Muscle layer of colon (tissue), 2 donors: ENCODE measurements at regions not wholly inside any gene's neighbourhood (a gene's known extent, or its start where the extent isn't known, plus 50 kb on each side); places are given as distances from the start of the nearest gene placed in this dataset.
"Not testable (repeated sequence)": the region's sequence is repeated elsewhere in the genome, so short reads cannot be mapped to it uniquely, and the experiment has no call there.

Experiments
- H3K27ac ChIP-seq: one replicate; pipeline ENCODE4 v1.7.0; 2013; ENCODE audit warnings: low read depth, mild to moderate bottlenecking, low read length, moderate library complexity
- H3K27me3 ChIP-seq, 2 donors: one replicate each; pipeline ENCODE4 v1.7.0; 2013; ENCODE audit warnings: low read length in 2 of 2, mild to moderate bottlenecking in 2 of 2; ENCODE audit not compliant: insufficient read depth in 2 of 2, control insufficient read depth in 1 of 2
- H3K36me3 ChIP-seq: one replicate; pipeline ENCODE4 v1.7.0; 2013; ENCODE audit warnings: mild to moderate bottlenecking, low read length; ENCODE audit not compliant: insufficient read depth
- H3K4me1 ChIP-seq: one replicate; pipeline ENCODE4 v1.7.0; 2013; ENCODE audit warnings: mild to moderate bottlenecking, low read length; ENCODE audit not compliant: insufficient read depth
- H3K4me3 ChIP-seq, 2 donors: one replicate each; pipeline ENCODE4 v1.7.0; 2013; ENCODE audit warnings: low read length in 2 of 2, low read depth in 1 of 2, mild to moderate bottlenecking in 1 of 2, moderate library complexity in 1 of 2
- H3K9ac ChIP-seq: one replicate; pipeline ENCODE4 v1.7.0; 2013; ENCODE audit warnings: low read length
- H3K9me3 ChIP-seq: one replicate; pipeline ENCODE4 v1.7.0; 2013; ENCODE audit warnings: mild to moderate bottlenecking, low read length
- donor health status: abdominal sarcoma.
- donor health status: Adenocarcinoma of cecum.

DNA sequence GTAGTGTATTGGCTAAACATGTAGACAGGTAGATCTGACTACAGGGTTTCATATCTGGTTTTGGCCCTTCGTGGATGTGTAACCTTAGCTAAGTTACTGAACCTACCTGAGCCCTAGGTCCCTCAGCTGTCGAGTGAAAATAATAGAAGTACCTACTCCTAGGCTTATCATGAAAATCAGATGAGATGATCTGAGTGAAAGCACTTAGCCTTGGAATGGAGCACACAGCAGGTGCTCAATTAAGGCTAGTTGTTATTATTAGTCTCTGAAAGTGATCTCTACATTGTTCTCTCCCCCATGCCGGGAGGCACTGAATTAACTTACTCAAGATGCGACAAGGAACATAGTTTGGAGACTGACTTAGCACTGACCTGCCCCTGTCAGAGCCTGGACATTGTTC is 174.7 kb upstream of the ZNF217 start:
- Histone ChIP-seq H3K4me3 (no peak overlapping the region), H3K27me3 (no peaks in the 10 kb centered on the region), H3K27ac (no peak overlapping the region), H3K4me1 (peaks cover 3% of the 10 kb centered on the region), H3K9me3 (no peaks in the 10 kb centered on the region), H3K36me3 (no peaks in the 10 kb centered on the region), H3K9ac (no peak overlapping the region)

DNA sequence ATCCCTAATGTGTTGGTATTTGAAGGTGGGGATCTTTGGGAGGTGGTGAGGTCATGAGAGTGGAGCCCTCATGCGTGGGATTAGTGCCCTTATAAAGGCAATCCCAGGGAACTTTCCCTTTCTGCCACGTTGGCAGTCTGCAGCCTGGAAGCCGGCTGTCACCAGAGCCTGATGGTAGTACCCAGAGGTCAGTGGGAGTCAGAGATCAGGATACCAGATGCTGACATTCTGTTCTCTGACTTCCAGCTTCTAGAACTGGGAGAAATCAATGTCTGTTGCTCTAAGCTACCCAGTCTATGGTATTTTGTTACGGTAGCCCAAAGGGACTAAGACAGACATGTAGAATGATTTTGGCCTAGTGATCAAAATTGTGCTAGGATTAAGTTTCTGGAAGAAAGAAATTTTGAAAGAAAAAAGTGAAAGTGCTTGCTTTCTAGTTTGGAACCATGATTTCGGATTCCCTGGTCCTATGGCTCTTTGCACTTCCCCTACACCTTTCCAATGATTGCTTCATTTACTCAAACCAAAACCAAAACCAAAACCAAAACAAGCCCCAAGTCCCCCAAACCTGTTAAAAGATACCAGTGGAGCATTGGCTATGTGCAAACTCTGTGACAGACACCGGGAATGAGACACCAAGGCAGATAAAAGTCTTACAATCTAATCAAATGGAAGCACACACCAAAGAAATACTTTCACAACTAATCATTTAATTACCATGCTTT is 173.7 kb upstream of the ZNF217 start:
- no peaks in the 10 kb centered on the region for H3K4me1 ChIP-seq
- H3K27ac ChIP-seq: no peak overlapping the region
- H3K9me3 ChIP-seq: no peaks in the 10 kb centered on the region
- H3K36me3 ChIP-seq: no peaks in the 10 kb centered on the region
- H3K27me3 ChIP-seq: no peaks in the 10 kb centered on the region
- no peak overlapping the region for H3K4me3 ChIP-seq
- no peak overlapping the region for H3K9ac ChIP-seq

DNA sequence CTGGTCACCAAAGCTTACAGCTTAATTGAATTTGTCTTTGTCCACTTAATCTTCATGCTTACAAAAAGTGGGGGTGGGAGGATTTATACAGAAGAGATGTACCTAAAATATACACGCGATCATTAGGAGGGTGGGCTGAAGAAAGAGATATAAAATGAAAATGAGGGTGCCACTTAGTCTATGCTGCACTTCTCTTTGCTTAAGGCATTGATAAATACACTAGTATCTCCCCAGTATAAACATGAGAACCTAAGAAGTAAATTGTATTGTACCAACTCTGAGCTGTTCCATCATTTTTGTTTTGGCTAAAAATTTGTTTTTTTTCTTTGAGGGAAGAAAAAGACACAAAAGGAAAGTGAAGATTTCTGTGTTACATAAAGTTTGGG is 170.8 kb upstream of the ZNF217 start:
- H3K27me3 ChIP-seq: no peaks in the 10 kb centered on the region
- H3K9me3 ChIP-seq: no peaks in the 10 kb centered on the region
- H3K9ac ChIP-seq: no peak overlapping the region
- no peak overlapping the region for H3K27ac ChIP-seq
- no peaks in the 10 kb centered on the region for H3K4me1 ChIP-seq
- H3K4me3 ChIP-seq: no peak overlapping the region
- H3K36me3 ChIP-seq: no peaks in the 10 kb centered on the region

DNA sequence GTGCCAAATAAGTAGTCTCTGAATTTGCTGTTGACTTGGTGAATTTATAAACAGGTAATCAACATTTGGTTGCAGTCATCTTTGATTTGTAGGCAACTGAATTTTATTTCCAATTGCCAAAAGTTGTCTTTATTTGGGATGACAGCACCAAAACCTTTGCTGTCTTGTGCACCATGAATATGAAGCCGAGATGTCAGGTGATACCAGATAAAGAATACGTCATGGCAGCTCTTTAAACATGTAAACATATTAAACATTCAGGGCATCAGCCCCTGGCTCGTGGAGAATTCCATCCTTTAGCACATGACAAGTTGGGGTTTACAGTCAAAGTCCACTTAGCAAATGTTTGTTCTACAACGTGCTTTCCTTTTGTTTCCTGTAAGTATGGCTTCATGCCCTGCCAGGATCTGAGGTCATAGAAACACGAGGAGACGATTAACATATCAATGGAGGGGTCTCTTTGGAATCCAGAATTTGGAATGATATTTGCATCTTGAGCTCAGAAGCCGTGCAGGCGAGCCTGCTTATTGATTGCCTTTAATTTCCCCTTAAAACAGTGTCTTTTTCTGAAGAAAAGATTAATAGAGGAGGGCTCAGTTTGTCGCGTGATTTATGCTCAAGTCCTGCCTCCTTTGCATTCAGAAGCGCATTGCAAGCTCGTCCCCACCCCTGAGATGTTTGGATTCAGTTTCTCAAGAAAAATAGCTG is 170.2 kb upstream of the ZNF217 start:
- Histone ChIP-seq H3K36me3 (no peaks in the 10 kb centered on the region), H3K9me3 (no peaks in the 10 kb centered on the region), H3K9ac (no peak overlapping the region), H3K27me3 (no peaks in the 10 kb centered on the region), H3K4me3 (no peak overlapping the region), H3K27ac (no peak overlapping the region), H3K4me1 (no peaks in the 10 kb centered on the region)

DNA sequence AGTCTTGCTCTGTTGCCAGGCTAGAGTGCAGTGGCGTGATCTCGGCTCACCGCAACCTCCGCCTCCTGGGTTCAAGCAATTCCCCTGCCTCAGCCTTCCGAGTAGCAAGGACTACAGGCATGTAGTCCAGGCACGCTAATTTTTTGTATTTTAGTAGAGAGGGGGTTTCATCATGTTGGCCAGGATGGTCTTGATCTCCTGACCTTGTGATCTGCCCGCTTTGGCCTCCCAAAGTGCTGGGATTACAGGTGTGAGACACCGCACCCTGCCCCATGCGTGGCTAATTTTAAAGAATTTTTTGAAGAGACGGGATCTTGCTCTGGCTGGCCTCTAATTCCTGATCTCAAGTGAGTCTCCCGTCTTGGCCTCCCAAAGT is 168.8 kb upstream of the ZNF217 start:
- not testable (repeated sequence) for H3K4me3 ChIP-seq, H3K9ac ChIP-seq, H3K4me1 ChIP-seq, H3K27ac ChIP-seq, H3K36me3 ChIP-seq, H3K9me3 ChIP-seq, H3K27me3 ChIP-seq

DNA sequence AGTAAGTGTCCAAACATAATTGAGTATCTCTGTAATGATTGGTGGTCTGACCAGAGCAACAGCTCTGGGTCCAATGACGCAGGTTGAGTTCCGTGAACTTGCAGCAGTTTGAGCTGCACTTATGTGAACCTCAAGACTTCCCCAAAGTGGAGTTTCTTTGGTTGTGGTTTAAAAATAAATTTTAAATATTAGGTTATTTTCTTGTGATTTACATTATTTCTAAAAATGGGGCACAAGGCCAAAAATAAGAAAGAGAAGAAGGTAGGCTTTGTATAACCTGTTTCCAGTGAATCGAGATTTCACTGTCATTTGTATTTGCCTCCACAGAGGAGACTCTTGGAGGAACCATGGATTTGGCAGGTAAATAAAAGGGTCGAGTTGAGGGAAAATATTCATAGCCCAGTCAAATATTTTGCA is 166.4 kb upstream of the ZNF217 start:
- Histone ChIP-seq H3K36me3 (no peaks in the 10 kb centered on the region), H3K4me1 (no peaks in the 10 kb centered on the region), H3K9me3 (no peaks in the 10 kb centered on the region), H3K27me3 (no peaks in the 10 kb centered on the region), H3K4me3 (no peak overlapping the region), H3K27ac (no peak overlapping the region), H3K9ac (no peak overlapping the region)

DNA sequence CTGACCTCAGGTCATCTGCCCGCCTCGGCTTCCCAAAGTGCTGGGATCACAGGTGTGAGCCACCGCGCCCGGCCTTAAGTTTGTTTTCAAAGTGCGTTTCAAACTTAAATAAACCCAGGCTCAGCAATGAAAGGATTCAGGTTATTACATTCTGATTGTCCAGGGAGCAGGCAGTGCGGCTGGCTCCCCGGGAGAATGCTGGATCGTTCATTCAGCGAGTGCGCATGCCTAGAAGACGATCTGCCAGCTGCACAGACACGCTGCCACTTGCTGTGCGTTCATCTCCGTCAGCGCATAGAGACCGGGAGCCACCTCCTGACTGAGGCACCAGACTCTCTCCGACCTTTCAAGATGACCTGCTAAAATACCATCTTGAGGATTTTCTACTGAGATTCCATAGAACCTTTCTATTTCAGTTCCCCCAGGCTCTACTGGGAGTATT is 163.9 kb upstream of the ZNF217 start:
- Histone ChIP-seq H3K9ac (no peak overlapping the region), H3K27me3 (no peaks in the 10 kb centered on the region), H3K27ac (no peak overlapping the region), H3K4me1 (no peaks in the 10 kb centered on the region), H3K36me3 (no peaks in the 10 kb centered on the region), H3K9me3 (no peaks in the 10 kb centered on the region), H3K4me3 (no peak overlapping the region)

DNA sequence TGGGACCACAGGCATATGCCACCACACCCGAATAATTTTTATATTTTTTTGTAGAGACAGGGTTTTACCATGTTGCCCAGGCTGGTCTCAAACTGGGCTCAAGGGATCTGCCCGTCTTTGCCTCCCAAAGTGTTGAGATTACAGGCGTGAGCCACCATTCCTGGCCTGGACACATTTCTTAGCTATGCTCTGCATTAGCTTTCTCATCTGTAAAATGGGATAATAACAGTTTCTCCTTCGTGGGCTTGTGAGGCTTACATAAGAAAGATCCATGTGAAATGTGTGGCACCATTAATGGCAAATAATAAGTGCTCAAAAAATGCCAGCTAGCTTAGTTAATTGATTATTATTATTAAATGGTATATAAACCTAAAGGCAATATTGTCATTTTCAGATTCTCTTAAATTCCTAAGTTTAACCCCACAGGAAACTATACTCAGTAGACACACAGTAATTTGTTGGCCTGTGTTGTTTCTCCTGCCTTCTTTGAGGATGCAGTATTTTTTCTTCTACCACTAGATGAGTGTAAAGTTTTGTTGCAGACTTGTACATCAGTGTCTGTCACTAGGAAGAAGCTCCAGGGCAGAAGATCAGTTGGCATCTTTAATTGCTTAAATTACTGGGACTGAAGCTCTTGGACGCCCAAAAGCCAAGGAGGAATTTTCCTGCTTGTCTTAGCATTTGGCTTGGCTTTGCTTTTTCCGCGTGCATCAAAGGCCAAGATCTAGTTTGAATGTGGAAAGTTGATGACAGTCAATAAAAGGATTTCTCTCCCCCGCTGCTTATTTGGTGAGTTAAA is 162.3 kb upstream of the ZNF217 start:
- no peak overlapping the region for H3K27ac ChIP-seq
- no peaks in the 10 kb centered on the region for H3K9me3 ChIP-seq
- H3K27me3 ChIP-seq: no peaks in the 10 kb centered on the region
- H3K9ac ChIP-seq: no peak overlapping the region
- no peaks in the 10 kb centered on the region for H3K36me3 ChIP-seq
- no peak overlapping the region for H3K4me3 ChIP-seq
- peaks cover 10% of the 10 kb centered on the region for H3K4me1 ChIP-seq

DNA sequence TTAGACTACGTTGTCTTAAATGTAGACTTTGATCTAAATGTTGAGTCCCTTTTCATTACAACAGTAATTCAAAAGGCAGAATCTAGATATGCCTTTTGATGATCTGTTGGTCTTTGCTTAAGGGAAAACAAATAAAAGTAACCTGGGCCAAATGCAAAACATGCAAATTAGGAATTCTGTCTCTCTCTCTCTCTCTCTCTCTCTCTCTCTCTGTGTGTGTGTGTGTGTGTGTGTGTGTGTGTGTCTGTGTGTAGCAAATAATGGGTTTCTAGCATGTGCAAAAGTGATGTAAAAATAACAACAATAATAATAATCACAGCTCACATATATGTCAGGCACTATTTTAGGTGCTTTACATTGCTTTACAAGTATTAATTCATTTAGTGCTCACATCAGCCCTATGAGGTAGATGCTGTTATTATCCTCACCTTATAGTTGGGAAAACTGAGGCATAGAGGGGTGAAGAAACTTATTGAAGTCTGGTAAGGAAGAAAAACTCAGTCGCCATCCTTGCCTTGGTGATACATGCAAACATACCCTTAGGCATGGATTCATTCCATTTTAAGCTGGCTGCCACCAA is 160.3 kb upstream of the ZNF217 start:
- no peak overlapping the region for H3K9ac ChIP-seq
- peaks cover 15% of the 10 kb centered on the region for H3K4me1 ChIP-seq
- no peaks in the 10 kb centered on the region for H3K27me3 ChIP-seq
- no peak overlapping the region for H3K4me3 ChIP-seq
- no peaks in the 10 kb centered on the region for H3K36me3 ChIP-seq
- no peaks in the 10 kb centered on the region for H3K9me3 ChIP-seq
- no peak overlapping the region for H3K27ac ChIP-seq

DNA sequence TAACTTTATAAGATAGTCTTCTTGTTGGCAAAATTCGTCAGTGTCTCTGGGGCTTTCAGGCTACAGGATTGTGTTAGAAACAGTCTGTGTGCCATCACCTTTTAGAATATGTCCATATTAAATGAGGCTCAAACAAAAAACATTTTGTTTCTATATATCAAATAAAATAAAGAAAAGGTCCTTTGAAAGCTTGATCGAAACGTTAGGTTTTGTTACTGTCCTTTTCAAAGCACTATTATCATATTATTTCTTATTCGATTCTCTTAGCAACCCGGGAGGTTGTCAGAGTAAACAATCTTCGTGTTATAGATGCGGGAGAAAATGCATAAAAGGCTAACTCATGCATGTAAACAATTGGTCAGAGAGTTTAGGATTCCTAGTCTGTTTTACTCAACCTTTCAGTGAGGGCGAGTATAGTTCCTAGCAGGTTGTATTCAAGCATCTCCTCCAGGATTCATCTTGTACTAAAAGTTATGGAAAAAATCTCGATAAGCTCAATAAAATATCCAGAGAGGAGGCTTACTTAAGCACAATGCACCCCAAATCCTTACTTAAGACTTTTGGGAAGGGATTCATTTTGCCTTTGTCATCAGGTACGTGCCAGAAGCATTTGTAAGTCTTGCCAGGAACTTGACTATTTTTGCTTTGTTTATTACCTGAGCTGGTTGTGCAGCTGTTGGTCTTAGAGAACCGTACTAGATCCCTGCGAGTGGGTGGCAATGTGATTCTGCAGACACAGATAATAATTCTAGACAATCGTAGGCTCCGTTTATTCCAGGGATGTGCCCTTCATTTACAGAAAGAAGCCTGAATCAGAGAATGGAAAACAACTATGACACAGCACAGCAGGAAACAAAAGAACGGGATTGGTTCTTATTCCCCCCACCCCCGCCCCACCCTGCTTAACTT is 159.6 kb upstream of the ZNF217 start:
- Histone ChIP-seq H3K27me3 (no peaks in the 10 kb centered on the region), H3K36me3 (no peaks in the 10 kb centered on the region), H3K4me3 (no peak overlapping the region), H3K4me1 (peaks cover 15% of the 10 kb centered on the region), H3K27ac (no peak overlapping the region), H3K9me3 (no peaks in the 10 kb centered on the region), H3K9ac (no peak overlapping the region)
